NCI-H2081 treated with DMSO at 0.1 percent for 48 hours (cell line): ENCODE measurements at regions not wholly inside any gene's neighbourhood (a gene's known extent, or its start where the extent isn't known, plus 50 kb on each side); places are given as distances from the start of the nearest gene placed in this dataset.
"Not testable (repeated sequence)": the region's sequence is repeated elsewhere in the genome, so short reads cannot be mapped to it uniquely, and the experiment has no call there.

Experiments
- DNase-seq: peaks from one replicate; lab custom pipeline; 2025; lab: John Stamatoyannopoulos, UW

DNA sequence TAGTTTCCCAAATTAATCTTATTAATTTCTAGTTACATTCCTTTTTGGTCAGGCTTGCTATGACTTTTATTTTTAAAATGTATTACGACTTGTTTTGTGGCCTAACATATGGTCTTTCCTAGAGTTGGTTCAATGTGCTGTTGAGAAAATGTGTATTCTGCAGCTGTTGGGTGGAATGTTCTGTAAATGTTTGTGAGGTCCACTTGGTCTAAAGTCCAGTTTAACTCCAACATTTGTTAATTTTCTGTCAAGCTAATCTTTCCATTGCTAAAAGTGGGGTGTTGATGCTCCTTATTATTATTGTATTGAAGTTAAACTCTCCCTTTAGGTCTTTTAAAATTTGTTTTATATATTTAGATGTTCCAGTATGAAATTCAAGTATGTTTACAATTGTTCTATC, 1010.8 kb upstream of the EDIL3 start:
- no peak for DNase-seq

DNA sequence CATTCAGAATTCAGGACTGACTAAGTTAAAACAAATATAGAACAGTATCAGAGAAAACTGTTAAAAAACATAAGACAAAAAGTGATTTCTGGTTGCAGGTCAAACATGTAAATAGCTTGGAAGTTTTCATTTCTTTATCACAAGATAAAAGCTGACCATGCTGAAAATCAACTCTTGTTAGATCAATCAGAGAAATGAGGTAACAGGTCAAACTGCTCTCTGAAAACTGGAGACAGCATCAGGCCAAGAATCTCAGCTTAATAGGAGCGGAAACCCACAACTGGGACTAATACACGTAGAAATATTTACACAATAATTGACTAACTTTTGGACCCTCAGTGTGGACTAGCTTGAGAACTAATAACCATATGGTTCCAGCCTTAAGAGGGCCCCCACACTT, 1012.8 kb upstream of the EDIL3 start:
- no peak for DNase-seq

DNA sequence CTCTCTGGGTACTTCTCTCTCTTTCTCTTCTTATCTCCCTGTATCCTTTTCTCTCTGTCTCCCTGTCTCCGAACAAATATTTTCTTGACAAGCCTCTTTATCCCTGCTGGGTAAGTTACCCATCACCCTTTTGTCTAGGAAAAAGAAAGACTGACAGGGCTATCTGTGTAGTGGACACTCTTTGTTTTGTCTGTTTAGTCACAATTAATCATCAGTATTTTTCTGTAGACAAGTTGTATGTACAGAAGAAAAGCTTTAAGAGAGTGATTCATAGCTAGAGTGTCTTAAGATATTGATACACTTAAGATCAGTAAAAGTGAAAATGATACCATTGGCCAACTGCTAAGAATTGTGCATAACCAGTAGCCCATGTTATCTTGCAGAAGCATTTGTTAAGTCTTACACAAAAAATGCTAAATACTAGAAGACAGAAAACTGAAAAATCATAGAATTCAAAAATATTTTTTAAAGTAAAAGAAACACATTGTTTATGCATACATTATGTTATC, 1043.8 kb upstream of the EDIL3 start:
- DNase-seq = no peak

DNA sequence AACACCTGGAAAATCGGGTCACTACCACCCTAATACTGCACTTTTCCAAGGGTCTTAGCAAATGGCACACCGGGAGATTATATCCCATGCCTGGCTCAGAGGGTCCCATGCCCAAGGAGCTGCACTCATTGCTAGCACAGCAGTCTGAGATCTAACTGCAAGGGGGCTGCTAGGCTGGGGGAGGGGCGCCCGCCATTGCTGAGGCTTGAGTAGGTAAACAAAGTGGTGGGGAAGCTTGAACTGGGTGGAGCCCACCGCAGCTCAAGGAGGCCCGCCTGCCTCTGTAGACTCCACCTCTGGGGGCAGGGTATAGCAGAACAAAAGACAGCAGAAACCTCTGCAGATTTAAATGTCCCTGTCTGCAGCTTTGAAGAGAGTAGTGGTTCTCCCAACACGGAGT, 1047.0 kb upstream of the EDIL3 start:
- not testable (repeated sequence) for DNase-seq

DNA sequence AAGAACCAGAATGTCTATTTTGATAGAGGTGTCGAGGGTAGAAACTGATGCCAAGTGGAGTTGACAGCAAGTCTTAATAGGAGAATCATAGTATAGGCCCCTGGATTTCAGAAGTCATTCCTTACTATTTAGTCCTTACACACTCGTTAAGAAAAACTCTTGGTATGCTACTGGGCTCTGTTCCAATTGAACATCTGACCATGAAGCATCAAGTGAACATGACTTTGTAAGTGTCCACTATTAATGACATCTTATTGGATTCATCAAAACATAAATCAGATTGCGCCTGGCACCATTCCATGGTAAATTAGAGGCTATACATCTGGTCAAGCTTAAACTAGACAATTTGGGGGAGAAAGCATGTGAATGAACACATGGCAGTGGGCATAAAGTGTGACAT, 1056.5 kb upstream of the EDIL3 start:
- no peak for DNase-seq

DNA sequence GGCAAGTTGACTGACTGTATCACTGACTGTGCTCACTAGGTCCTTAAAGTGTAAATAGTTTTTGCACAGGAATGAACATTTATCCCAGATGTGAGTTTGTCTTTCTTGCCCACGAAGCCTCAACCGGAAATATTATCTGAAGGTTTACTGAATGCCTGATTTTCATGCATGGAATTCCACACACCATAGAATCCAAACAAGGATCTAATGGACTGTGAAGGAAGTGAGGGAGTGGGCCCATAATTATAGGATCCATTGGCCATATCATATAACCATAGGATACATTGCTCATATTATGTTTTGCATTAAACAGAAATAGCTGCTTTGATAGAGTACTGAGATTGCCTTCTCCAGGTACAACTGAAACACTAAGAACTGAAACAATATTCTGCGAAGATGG, 1057.2 kb upstream of the EDIL3 start:
- DNase-seq = no peak

DNA sequence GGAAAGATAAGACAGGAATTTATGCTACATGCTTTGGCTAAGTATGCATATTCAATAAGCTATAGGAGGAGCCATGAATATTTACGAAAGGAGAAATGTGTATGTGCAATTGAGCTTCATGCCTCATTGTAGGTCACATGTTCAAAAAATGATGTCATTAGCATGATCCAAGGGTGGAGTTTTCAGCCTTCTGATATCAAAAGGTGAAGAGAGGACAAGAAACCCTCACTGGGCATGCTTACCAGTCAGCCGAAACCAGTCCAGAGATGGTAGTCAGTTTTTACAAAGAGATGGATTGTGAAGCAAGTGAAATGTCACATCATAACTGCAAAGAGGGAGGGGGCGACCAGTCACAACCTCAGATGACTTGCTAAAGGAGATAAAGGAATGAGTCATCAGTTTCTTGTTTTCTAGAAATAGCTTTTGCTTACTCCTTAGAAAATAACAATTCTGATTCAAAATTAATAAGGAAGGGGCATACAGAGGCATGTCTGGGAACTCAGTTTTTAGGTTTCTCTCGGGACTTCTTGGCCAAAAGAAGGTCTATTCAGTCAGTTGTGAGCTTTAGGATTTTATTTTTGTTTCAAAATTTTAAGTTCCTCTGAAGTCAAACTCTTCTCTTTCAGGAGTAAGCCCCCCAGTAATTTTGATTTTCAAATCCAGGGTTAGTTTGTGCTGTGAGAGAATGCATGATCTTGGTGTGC, 1067.8 kb upstream of the EDIL3 start:
- DNase-seq = no peak

DNA sequence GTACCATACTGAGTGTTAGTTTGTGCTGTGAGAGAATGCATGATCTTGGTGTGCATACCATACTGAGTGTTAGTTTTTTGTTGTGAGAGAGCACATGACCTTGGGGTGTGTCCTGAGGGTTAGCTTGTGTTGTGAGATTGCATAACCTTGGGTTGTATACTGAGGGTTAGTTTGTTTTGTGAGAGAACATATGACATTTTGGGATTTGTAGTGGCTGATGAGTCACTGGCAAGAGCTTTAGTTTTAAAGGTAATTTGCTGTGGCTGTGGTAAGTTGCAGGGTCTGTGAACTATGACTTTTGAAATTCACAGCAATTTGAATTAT, 1068.3 kb upstream of the EDIL3 start:
- DNase-seq = no peak

DNA sequence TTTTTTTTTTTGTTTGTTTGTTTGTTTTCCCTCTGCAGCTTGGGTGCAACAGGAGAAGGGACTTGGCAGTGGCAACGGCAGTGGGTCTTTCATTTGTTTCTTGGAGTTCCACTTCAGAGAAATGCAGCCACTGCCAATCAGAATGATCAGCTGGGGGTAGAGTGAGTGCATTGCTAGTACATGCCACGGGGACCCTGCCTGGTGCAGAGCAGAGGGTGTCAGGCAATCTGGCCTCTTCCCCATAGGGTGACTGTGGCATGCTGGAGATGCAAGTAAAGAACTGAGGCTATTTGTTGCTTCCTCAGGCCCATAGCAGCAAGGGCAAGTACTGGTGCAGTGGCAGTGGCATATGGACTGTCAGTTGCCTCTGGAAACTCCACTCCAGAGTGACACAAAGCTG, 1073.6 kb upstream of the EDIL3 start:
- DNase-seq = no peak

DNA sequence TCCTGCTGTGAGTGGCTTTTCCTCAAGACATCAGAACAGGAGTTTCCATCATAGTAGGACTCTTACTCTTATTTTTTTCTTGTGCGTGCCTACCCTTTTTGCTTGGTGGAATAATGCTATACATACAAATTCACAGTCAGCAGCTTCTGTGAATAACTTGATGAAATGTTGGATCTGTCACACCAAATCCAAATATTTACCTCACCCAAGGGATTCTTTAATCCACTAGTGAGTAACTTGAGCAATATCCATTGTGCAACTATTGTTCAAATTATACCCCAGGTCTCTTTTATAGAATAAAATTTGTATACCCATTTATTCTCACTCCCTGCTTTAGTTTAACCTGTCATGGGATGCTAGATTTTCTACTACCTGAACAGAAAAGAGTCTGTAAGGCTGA, 1078.3 kb upstream of the EDIL3 start:
- DNase-seq = no peak

DNA sequence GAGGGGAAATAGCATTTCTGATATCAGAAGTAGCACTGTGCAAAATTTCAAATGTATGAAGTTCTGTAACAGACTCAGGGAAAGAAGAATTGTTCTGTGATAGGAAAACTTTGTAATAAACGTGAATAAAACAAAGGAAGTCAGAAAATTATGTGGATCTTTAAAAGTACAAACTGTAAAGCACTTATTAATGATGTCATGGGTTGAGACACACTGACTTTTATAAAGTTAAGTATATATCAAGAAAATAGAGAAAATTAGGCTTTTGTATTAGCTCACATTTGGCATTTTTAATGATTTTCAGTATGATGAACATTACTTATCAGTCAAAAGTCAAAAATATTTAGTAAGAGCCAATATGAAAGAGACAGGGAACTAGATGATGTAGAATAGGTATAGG, 1081.7 kb upstream of the EDIL3 start:
- DNase-seq = no peak

DNA sequence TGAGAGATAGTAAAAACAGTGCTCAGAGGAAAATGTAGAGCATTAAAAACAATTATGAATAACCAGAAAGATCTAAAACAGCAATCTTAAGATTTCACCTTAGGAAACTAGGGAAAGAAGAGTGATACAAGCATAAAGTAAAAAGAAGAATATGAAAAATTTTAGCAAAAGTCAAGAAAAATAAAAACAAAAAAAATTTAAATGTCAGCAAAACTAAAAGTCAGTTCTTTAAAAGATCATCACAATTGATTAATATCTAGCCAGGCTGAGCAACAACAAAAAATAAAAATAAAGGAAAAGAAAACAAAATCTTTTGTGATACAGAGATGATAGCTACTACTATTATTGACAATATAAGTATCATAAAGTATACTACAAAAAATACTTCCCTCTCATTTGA, 1088.1 kb upstream of the EDIL3 start:
- DNase-seq = no peak

DNA sequence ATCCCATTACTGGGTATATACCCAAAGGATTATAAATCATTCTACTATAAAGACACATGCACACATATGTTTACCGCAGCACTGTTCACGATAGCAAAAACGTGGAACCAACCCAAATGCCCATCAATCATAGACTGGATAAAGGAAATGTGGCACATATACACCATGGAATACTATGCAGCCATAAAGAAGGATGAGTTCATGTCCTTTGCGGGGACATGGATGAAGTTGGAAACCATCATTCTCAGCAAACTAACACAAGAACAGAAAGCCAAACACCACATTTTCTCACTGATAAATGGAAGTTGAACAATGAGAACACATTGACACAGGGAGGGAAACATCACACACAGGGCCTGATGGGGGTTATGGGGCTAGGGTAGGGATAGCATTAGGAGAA, 1090.5 kb upstream of the EDIL3 start:
- DNase-seq = not testable (repeated sequence)

DNA sequence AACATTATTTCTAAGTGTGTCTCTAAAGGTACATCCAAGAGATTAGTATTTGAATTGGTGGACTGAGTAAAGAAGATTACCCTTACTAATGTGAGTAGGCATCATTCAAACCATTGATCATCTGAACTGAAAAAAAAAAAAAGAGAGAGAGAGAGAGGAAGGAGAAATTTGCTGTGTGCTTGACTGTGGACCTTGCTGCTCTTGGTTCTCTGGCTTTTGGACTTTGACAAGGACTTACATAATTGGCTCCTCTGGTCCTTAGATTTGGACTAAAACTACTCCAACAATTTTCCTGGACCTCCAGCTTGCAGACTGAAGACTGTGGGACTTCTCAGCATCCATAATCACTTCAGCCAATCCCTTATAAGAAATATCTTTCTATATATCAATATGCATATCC, 1091.9 kb upstream of the EDIL3 start:
- DNase-seq = no peak

DNA sequence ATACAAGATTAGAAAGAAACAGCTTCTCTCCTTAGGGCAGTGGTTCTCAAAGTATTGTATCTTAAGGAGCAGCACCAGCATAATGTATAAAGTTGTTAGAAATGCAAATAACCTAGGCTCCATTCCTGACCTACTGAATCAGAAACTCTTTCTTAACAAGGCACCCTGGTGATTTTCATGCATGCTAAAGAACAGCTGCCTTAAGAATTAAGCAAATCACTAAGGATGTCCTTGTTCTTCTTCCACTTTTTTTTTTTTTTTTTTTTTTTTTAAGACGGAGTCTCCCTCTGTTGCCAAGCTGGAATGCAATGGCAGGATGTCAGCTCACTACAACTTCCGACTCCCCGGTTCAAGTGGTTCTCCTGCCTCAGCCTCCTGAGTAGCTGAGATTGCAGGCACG, 1095.2 kb upstream of the EDIL3 start:
- no peak for DNase-seq

DNA sequence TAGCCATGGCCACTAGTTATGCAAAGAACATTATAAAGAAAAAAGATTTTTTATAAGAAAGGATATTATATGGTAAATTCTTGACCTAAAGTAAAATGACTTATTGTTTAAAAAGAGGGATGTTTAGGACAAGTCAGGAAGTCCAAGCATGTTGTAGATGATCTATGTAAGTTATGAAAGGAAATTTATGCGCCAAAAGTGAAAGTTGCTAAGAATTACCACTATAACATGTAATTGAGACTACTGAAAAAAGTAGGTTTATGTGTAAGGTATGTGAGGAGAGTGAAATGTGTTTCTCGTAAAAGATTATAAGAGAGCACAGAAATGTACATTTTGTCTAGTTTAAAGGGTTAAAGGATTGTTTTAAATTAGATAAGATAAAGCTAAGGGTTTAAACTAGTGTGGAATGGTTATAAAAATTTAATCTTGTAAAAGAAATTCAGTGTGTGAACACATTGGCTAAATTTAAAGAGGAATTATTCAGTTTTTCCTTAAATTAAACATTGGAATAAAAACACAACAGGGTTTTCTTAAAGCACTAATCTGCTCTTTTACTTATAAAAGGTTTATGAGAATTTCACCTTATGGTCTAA, 1100.4 kb upstream of the EDIL3 start:
- no peak for DNase-seq

DNA sequence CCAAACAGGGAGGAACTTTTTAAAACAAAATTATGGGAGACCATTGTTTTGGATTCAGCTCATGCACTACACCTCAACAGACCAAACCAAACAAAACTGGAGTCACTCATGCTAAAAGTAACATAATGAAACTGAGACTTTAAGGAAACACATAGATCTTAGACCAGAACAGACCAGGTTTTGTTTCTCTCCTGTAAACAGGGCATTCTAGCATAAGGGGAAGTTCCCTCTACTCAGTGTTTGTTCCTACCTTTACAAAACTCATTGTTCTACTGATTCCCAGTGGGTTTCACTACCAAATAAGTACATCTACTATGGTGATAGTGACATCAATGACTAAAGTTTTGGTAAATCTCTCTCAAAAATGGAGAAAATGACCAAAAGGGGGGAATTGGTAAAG, 1103.6 kb upstream of the EDIL3 start:
- no peak for DNase-seq

DNA sequence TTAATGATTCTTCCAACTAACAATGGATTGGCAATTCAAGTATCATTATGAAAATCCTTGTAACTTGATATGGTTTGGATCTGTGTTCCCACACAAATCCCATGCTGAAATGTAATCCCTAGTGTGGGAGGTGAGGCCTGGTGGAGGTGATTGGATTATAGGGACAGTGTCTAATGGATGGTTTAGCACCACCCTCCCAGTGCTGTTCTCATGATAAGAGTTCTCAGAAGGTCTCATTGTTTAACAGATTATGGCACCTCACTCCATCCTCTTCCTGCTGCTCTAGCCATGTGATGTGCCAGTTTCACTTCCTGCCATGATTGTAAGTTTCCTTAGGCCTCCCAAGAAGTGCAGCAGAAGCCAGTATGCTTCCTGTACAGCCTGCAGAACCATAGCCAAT, 1116.2 kb upstream of the EDIL3 start:
- no peak for DNase-seq

DNA sequence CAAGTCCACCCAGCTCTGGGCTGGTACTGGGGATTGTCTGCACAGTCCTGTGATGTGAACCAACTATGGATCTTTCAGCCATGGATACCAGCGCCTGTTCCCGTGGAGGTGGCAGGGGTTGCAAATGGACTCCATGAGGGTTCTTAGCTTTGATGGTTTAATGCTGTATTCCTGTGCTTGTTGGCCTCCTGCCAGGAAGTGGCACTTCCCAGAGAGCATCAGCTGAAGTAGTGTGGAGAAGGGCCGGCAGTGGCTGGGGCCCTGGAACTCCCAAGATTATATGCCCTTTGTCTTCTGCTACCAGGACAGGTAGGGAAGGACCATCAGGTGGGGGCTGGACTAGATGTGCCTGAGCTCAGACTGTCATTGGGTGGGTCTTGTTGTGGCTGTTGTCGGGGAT, 1104.8 kb upstream of the COX7C start:
- no peak for DNase-seq

DNA sequence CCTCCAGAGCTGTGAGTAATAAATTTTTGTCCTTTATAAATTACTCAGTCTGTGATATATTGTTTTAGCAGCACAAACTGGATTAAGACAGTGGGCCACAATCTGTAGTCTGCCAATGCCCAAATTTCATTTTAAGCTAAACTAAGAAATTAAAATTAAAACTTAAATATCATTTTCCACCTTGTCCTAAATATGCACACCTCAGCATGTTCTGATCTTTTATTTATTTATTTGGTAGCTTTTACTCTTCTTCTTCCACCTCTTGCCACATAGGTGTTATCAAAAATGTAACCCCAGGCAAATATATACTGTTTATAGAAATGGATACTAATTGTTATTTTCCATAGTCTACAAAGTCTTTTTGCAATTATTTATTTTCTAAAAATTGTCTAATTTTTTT, 1102.2 kb upstream of the COX7C start:
- DNase-seq = no peak

DNA sequence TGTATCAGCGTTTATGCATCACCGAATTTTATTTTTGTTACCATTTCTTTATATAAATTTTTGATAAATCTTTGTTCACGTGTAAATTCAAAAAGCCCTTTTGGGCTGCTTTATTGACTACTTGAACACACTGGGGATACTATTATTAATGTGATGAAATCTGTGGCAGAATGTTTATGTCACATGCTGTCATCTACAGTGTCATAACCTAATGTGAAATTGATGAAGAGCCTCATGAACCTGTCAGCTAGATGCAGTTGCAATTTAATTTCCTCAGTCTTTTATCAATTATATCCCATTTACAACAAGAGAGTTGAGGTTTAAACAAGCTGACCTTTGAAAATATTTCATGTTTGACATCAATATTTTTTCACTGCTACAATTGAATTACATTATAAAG, 1100.4 kb upstream of the COX7C start:
- DNase-seq = no peak

DNA sequence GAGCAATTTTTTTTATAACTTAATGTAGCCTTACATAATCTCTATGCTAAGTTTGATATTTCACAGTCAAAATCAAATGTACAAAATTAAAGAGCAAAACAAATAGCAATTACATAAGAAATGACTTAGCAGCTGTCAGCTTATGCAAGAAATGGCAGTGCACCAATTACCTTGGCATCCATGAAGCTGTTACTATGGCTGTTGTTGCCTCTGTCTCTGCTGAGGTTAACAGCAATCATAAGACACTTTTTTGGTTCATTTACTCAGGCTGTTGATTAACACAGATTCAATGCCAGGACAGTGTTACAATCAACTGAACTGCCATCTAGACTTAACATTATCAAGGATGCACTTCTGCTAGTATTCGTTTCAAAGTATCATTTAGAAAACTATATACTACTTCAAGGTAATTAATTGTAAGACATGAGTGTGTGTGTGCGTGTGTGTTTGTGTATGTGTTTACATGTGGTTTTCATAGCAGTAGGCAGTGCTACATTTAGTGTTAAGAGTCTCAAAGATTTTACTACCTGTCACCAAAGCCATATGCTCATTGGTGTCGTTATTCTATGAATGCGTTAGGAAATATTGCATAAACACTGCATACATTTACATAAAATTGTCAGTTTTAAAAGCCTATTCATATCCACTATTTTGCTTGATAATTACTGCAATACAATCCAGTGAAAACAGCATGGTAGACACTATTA, 1084.2 kb upstream of the COX7C start:
- no peak for DNase-seq

DNA sequence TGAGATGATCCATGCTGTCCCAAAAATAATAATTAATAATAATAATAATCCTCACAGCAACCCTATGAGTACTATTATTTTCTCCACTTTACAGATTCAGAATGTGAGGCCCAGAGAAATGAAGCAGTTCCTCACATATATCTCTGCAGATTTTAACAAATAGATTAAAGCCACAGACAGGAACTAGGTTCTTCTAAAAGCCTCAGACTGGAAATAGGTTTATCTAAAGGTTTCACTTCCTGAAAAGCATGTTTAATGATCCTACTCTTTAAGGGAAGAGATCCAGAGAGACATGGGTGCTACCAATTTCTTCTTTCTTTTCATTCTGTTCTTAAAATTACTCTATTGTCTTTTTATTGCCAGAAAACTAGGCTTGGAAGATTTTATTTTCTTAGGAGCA, 1079.4 kb upstream of the COX7C start:
- no peak for DNase-seq

DNA sequence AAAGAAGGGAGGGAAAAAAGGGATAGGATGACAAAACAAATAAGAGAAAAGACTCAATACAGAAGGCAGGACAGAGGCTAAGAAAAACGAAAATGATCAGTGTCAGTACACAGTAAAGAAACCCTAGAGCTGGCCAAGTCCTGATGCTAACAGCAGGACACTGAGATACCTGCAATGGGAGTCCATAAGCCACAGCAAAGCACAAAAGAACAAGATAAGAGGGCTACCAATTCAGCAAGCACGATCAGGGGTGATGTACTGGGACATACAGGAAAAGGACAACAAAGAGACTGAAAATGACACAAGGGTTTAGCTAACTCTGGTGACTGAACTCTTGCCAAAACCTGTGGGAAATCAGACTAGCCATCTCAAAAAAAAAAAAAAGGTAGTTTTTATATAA, 1072.6 kb upstream of the COX7C start:
- no peak for DNase-seq
